ENCODE measurements at regions not wholly inside any gene's neighbourhood (a gene's known extent, or its start where the extent isn't known, plus 50 kb on each side); places are given as distances from the start of the nearest gene placed in this dataset.
A peak's percentile ranks its signal among the peaks of the same experiment; 100 is the strongest.

DNA sequence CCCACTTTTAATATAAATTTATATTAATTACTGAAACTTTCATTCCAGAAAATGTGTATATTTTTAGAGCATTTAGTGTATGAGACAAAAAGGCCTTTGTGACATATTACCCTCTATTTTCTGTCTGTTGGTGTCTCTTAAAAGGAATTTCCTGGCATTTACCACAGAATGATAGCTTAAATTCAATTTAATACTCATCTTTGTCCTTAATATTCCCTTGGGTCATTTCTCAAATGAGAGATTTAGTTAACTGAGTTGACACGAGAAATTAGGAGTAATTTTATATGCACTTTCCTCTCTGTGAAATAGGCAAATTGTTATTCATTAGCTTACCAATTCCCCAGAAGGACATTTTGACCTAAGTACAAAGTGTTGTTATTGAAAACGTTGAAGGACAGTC, 101.7 kb upstream of the CTTNBP2 start:
- DNase-seq = no peak

GRCh38 chr7:117975476-117975875, 102.2 kb upstream of the CTTNBP2 start:
- DNase-seq = no peak

GRCh38 chr7:117979954-117980497, 106.8 kb upstream of the CTTNBP2 start:
- DNase-seq = no peak

GRCh38 chr7:117982071-117983055, 109.1 kb upstream of the CTTNBP2 start:
- peak; percentile 13 to 17 for DNase-seq

DNA sequence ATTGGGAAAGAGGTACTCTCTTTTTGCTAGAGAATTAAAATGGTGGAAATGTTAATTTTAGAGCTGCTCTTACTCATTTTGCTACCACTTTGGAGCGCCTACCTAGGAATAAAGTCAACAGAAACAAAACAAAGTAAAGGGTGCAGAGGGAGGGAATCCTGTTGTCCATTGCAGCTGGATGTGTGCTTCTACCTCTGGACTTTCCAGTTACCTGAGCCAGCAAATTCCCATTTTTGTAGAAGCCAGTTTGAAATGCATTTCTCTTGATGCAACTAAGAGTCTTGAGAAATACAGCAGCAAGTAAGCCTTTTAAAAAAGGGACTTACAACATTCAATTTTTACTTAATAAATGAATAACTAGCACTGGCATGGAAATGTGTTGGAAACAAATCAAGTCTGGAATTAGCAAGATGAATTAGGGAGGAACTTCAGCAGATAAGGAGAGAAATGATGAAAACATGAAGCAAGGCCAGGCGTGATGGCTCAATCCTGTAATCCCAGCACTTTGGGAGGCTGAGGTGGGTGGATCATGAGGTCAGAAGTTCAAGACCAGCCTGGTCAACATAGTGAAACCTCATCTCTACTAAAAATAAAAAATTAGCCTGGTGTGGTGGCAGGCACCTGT, 113.5 kb upstream of the CTTNBP2 start:
- DNase-seq = no peak

DNA sequence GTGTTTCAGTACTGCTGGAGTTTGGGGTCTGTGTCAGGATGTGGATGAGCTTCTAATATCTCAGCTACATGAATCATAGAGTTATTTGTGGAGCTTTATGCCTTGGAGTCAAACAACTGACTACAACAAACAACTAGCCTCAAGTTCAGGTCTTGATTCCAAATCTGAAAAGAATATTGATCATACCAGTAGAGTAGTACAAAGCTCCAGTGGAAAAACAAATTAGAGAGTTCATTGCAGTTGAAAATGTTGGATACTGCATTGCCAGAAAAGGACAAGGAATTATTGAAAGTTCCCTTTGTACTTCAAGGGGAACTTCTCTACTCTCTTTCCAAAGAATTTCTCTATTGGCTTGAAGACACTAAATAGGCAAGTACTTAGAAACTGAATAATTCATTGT, 117.6 kb upstream of the CTTNBP2 start:
- no peak for DNase-seq

DNA sequence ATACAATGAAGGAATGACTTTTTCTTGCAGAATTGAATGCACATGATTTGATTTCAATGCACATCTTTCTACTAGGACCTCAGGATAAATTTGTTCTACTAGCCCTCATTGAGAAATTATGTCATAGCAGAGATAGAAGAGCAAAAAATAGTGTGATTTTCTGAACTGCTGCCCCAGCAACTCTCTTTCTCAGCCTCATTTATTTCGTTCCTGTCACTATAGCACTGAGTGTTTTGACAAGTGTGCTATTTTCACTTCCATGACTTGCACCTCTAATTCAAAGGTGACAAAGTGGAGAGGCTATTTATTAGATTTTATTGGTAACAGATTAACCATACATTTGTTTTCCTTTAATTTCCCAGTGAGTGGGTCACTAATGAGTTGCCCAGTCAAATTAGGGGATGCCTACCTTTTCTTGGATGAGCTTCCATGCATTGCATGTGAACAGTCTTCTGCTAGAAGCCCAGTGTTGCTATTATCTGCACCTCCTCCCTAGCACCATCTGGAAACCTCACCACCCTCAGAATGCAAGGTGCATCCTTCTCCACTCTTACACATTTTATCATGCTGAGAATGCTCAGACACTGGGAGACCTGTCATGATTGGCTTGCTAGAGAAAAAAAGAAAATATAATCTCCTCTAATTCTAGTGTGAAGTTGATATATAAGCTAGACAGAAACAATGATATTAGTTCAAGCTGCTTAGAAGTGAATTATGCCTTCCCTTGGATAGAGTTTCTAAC, 119.6 kb upstream of the CTTNBP2 start:
- DNase-seq = no peak

DNA sequence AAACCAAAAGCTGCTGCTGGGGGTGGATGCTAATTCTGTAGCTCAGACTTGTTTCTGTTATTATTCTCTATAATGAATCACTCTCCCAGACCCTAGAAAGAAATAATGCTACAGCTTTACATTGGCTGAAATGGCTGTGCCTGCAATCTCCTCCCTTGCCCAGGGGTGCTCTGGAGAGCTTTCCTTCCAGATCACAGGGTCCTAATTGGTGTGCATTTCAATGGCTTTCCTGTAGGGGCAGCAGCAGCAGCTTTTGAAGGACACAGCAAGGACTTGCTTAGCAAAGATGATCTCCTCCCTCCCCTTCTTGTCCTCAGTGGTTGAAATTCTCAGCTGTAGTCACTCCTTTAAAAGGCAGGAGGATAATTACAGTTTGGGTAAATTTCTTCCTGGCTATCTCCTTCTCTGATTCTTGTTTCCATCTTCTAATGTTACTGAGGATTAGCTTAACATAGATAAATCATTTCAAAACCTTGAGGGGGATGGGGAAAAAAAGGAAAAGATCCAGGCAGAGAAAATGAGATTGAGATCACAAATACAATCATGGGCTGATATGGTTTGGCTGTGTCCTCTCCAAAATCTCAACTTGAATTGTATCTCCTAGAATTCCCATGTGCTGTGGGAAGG, 120.2 kb upstream of the CTTNBP2 start:
- DNase-seq = peak; percentile 70 to 78

GRCh38 chr7:117995850-117996650, 122.8 kb upstream of the CTTNBP2 start:
- DNase-seq = no peak

- DNase-seq = no peak
Observed at GRCh38 chr7:117997862-117998825, 124.9 kb upstream of the CTTNBP2 start.

- no peak for DNase-seq
Observed at GRCh38 chr7:118000480-118001202, 127.4 kb upstream of the CTTNBP2 start.

GRCh38 chr7:118003476-118003875, 130.2 kb upstream of the CTTNBP2 start:
- peak; percentile 56 to 70 for DNase-seq

GRCh38 chr7:118005026-118005425, 131.8 kb upstream of the CTTNBP2 start:
- no peak for DNase-seq

GRCh38 chr7:118006979-118007378, 133.7 kb upstream of the CTTNBP2 start:
- no peak for DNase-seq

DNA sequence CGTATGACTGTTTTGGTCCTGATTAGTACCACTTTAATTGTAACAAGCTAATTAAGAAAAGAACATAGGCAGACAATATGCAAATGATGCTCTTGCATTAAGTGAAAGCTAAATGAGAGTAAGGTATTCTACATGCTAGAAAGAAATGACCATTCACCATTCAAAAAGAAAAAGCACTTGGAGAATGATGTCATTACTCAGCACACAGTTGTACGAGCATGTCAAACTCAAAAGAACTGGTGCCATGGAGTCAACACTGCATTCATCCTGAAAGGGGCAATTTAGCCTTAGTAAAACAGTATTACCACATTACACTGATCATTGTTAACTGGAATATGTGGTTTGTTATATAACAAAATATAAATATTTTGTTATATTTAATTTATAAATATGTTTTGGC, 136.2 kb upstream of the CTTNBP2 start:
- DNase-seq = no peak

DNA sequence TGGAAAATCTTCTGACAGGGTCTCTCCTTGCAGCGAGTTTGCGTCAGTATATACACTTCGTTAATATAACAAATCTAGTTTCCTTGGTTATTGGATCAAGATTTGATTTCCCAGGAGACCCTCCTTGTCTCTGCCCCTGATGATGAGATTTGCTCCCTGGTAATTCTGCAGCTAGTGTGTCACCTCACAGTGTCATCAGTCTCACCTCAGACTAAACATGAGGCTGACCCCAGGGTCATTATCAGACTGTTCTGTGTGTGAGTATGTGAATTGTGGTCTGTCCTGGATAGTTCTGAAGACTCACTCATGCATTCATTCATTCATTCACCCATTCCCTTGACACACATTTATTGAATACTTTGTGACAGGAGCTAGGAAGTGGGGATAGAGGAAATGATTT, 138.4 kb upstream of the CTTNBP2 start:
- DNase-seq = no peak

DNA sequence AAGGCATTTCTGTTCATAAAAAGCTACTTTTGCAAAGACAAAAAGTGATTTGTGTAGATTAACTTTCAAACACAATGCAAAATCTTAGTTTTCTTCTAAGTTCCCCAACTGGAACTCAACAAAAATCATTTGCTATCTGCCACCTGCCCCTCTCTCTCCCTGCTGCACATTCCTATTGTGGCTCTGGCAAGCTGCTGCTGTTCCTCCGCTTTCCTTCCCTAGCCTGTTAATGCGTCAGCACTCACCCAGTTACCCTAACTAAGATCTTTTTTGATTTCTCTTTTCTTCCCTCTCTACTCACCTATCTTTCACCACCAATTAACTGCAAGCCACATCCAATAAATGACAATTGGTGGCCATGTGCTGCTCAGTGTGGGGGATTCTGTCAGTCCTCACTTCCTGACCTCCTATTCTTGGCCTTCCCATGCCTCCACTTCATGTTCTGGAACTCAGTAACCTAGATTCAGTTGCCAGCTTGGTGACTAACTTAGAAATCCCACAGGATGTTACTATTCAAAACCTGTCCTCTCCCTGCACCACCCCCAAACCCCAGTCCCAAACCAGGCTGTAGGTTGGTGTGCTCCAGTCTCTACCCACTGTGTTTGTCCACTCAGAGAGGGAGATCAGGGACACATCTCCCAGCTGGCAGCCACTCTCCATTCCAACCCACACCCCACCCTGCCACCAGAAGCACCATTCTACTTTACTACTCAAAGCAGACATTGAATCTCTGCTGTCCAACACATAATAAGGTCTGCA, 140.2 kb upstream of the CTTNBP2 start:
- DNase-seq = no peak

DNA sequence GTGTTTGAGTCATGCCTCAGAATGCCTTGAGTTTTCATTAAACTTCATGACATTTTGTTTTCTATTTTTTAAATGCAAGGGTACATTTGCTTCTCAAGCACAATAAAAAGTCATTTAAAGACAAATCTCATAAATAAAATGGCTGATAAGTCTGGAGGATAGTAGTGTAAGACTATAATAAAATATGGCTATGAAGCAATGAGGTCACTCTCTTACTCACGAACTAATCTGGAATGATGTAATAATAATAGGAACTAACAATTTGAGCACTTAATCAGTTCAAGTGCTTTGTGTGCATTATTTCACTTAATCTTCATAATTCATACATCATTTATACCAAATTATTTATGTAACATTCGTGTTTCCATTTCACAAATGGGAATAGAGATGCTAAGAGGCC, 149.3 kb upstream of the CTTNBP2 start:
- DNase-seq = no peak

DNA sequence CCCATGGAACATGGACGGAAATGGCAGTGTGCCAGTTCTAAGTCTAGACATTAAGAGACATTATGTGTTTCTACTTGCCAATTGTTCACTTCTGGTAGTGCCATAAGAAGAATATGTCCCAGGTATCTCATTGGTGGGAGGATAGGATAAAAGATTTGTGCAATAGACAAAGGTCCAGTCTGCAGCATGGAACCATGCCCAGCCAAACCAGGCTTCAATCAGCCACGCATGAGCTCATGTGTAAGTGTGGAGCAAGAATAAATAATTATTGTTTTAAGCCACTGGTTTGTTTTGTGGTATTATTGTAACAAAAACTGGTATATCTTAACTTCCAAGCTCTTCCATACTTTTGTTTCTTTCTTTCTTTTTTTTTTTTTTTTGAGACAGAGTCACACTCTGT, 153.6 kb upstream of the CTTNBP2 start:
- no peak for DNase-seq

Data from Kasumi-1 (cell line).